NCI-H510A treated with DMSO at 0.1 percent for 48 hours (cell line): ENCODE measurements at regions not wholly inside any gene's neighbourhood (a gene's known extent, or its start where the extent isn't known, plus 50 kb on each side); places are given as distances from the start of the nearest gene placed in this dataset.
A peak's percentile ranks its signal among the peaks of the same experiment; 100 is the strongest.
"Not testable (repeated sequence)": the region's sequence is repeated elsewhere in the genome, so short reads cannot be mapped to it uniquely, and the experiment has no call there.

Experiments
- DNase-seq: peaks from one replicate; lab custom pipeline; 2025; lab: John Stamatoyannopoulos, UW

- DNase-seq, result no peak
Observed at GRCh38 chr2:14072338-14072737, 560.2 kb upstream of the LRATD1 start.

GRCh38 chr2:14074691-14075090 lies 557.8 kb upstream of the LRATD1 start:
- no peak for DNase-seq

GRCh38 chr2:14079576-14079975 lies 552.9 kb upstream of the LRATD1 start:
- no peak for DNase-seq

- DNase-seq, result no peak
Observed at GRCh38 chr2:14081521-14081920, 551.0 kb upstream of the LRATD1 start.

GRCh38 chr2:14082640-14083039 lies 549.9 kb upstream of the LRATD1 start:
- no peak for DNase-seq

- DNase-seq, result peak; percentile 46
Observed at GRCh38 chr2:14094592-14094991, 537.9 kb upstream of the LRATD1 start.

- not testable (repeated sequence) for DNase-seq
Observed at GRCh38 chr2:14099101-14099500, 533.4 kb upstream of the LRATD1 start.

GRCh38 chr2:14114275-14114674 lies 518.2 kb upstream of the LRATD1 start:
- DNase-seq, result no peak

- DNase-seq, result no peak
Observed at GRCh38 chr2:14120376-14120775, 512.1 kb upstream of the LRATD1 start.

- DNase-seq, result peak; percentile 5
Observed at GRCh38 chr2:14123436-14124103, 508.9 kb upstream of the LRATD1 start.

- no peak for DNase-seq
Observed at GRCh38 chr2:14125624-14126293, 506.8 kb upstream of the LRATD1 start.

- DNase-seq, result no peak
Observed at GRCh38 chr2:14126846-14127245, 505.7 kb upstream of the LRATD1 start.

GRCh38 chr2:14127765-14128164 lies 504.8 kb upstream of the LRATD1 start:
- no peak for DNase-seq

- DNase-seq, result no peak
Observed at GRCh38 chr2:14132386-14132785, 500.1 kb upstream of the LRATD1 start.

- no peak for DNase-seq
Observed at GRCh38 chr2:14134771-14135170, 497.7 kb upstream of the LRATD1 start.

GRCh38 chr2:14136030-14136429 lies 496.5 kb upstream of the LRATD1 start:
- no peak for DNase-seq

GRCh38 chr2:14137643-14138042 lies 494.9 kb upstream of the LRATD1 start:
- peak; percentile 9 for DNase-seq

- no peak for DNase-seq
Observed at GRCh38 chr2:14140009-14140550, 492.4 kb upstream of the LRATD1 start.

GRCh38 chr2:14143435-14143834 lies 489.1 kb upstream of the LRATD1 start:
- no peak for DNase-seq

- DNase-seq, result no peak
Observed at GRCh38 chr2:14148216-14148615, 484.3 kb upstream of the LRATD1 start.

GRCh38 chr2:14157816-14158215 lies 474.7 kb upstream of the LRATD1 start:
- no peak for DNase-seq

- no peak for DNase-seq
Observed at GRCh38 chr2:14180333-14180732, 452.2 kb upstream of the LRATD1 start.

GRCh38 chr2:14182227-14182946 lies 450.1 kb upstream of the LRATD1 start:
- no peak for DNase-seq
